Retina (tissue), 1 donor: ENCODE measurements at regions not wholly inside any gene's neighbourhood (a gene's known extent, or its start where the extent isn't known, plus 50 kb on each side); places are given as distances from the start of the nearest gene placed in this dataset.

Source experiments
- DNase-seq: peaks from one replicate; pipeline ENCODE4 v3.0.0-alpha.2; 2016

GRCh38 chr1:72734415-72734814, 452.1 kb upstream of the NEGR1 start:
- DNase-seq, result no peak

DNA sequence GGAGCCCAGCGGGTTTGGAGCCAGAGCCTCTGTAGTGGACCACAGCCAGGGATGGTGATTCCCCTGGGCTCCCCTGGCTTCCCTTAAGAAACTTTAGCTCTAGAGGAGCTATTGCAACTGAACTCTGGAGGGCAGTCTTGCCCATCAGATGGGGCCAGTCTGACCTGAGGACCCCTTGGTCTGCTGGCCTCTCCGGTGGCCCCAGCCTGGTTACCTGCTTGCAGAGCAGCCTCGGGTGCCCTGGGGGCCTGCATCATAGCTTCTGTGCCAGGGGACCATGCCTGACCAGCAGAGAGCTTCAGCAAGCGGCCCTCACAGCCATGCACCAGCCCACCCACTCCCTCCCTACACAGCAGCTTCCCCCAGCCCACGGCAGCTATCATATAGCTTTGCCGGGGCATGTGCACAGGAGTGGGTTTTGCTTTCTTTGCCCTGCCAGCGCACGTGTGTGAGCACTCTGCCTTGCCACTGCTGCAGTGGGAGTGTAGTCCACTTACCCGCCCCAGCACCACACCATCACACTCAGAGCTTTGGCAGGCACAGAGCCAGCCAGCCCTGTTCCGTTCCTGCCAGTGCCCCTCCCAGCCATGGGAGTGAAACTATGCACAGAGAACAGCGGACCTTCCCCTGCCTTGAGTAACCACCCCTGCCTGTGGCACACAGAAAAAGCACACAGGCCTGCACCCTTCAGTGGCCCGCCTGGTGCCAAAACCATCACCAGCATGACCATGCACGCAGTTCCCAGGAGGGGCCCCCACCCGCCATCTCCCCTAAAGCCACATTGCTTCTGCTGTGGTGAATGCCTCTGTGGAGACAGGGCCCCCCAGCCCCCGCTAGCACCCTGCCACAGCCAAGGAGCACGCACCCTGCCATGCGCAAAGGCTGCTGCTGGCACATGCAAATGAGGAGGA, 442.9 kb upstream of the NEGR1 start:
- DNase-seq, result no peak

DNA sequence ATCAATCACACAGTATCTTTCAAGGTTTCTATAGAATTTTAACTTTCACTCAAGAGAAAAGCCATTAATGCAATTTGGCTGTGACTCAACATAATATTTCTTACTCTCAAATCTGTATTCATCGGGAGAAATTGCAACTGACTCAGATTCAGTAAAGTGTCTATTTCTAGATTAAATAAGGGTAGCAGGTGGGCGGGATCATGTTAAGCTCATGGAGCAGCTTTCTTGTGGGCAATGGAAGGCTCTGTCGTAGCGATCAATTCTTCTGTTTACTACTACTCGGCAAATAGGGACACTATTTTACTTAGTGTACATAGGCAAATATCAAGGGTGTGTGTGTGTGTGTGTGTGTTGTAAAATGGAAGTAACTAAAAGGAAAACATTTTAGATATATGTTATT, 423.6 kb upstream of the NEGR1 start:
- DNase-seq, result no peak

- no peak for DNase-seq
Observed at GRCh38 chr1:72704841-72705477, 422.6 kb upstream of the NEGR1 start.

DNA sequence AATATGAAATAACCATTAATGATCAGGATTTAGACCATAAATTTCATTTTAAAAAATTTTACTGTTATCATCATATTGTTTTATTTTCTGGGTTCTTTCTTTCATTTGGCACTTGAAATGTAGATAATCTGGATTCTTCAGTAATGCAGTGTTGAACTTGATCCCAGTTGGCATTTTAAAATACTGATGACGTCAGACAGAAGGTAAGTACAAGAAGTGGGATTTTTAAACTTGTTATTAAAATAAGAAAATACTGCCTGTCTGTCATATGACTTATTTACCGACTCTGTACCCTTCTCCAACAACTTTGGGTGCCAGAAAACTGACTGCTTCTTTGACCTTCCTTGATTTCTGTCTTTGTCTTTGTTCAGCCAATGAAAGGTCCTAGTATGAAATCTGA, 415.1 kb upstream of the NEGR1 start:
- DNase-seq, result no peak

GRCh38 chr1:72693899-72694298, 411.6 kb upstream of the NEGR1 start:
- no peak for DNase-seq

DNA sequence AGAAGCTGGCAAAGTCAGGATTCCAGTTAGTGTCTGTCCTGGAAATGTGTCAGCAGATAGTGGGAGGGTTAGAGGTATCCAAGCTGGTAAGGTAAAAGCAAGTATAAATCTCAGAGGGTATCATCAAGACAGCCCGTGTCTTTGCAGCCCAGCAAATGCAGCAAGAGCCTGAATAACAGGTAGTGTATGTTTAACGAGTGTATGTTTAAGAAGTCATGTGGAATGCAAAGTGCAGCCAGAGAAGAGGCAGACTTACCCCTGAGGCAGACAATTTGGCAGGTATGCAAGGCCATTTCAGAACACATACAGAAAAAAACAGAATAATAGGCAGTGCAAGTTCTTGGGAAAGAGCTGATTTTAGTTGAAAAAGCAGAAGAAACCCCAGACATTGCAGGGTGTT, 411.0 kb upstream of the NEGR1 start:
- no peak for DNase-seq

DNA sequence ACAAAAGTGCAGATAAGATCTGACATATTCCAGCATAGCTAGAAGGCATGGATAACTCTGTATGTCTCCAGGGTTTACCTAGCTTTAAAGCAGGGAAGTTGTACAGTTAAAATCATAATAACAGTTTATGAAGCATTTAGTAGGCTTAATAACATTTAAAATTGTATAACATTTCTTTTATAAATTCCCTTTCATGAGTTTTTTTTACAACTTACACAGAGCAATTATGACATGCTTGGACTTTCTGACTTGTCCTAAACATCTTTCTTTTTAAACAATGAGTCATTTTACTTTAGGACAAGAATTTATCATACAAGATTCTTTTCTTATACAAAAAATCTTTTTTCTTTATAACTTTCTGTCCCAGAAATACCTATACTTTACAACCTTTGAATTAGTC, 408.5 kb upstream of the NEGR1 start:
- DNase-seq, result no peak

DNA sequence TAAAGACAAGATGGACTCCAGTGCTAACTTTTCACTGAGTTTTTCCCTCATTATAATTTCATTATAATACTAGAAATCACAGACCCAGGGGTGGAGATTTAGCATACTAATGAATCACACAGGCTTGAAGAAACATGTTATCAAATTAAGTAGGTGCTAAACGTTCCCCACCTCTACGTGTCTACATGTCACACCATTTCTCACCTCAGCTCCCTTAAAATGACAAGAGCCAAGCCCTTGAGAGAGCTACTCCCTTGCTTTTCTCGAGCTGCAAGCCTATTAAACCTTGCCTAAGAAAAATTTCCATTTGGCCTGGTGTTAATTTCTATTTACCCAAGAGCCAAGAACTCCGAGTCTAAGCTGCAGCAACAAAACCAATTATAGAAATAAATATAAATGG, 396.3 kb upstream of the NEGR1 start:
- no peak for DNase-seq

DNA sequence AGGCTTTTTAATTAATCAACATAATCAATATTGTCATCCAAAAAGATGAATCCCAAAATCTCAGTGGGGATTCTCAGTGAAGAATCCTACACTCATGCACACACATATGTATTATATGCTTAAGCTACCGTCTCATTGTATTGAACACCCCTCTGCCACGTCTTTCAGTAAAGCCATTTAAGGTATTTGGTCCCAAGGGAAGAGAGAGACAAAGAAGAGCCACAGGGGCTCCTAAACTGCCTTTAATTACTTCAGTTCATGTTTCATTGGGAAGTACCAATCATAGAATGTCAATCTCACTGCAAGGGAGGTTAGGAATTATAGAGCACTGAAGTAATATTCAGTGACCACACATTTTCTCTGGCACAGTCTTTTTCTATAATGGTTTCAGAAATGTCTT, 388.6 kb upstream of the NEGR1 start:
- DNase-seq, result no peak

DNA sequence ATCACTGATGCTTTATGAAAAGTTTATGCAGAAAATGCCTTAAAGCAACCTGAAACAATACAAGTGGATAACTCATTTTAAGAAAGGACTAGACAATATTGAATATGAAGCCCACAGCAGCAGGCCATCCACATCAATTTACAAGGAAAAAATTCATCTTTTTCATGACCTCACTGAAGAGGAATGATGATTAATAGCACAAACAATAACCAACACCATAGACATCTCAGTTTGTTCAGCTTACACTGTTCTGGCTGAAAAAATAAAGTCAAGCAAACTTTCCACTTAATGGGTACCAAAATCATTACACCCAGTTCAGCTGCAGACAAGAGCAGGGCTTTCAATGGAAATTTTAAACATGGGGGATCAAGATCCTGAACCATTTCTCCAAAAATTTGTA, 380.6 kb upstream of the NEGR1 start:
- no peak for DNase-seq

DNA sequence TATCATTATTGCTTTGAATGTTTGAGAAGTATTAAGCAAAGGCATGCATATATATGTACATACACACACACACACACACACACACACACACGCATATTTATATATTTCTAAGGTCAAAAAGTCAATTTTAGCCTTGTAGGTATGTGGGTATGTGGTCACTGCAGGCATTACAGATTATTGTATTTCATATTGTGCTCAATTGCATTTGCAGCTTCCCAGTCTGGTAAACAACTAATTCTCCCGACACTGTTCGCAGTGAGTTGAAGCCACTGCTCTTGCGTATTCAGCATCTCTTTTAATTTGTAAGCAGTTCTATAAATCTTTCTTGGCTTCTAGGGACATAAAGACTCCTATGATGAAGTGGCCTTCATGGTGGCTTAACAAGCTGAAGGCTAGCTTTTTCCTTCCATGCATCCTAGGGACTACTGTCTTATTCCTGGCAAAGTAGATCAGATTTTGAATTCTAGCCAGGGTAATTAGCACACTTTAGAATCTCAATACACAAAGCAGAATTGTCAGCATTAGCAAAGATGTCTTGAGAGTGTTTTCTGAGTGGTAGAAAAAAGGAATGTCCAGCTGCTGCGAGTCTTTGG, 368.6 kb upstream of the NEGR1 start:
- DNase-seq, result no peak

DNA sequence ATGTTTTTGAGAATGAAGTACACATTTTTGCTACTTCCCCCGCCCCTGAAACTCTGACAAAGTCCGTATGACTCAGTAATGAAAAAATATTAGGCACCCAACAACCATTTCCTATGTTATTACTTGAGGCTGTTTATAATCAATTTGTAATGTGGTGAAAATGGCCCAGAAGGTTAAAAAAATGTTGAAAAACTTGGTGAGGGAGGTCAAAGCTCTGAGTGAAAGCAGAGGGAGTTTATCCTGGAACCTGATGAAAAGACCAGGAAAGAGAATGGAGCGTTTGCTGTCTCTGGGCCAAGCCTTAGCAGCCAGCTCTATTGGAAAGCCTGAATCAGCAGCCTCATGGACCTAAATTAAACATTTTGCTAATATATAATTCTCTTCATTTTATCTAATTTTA, 367.7 kb upstream of the NEGR1 start:
- DNase-seq, result no peak

DNA sequence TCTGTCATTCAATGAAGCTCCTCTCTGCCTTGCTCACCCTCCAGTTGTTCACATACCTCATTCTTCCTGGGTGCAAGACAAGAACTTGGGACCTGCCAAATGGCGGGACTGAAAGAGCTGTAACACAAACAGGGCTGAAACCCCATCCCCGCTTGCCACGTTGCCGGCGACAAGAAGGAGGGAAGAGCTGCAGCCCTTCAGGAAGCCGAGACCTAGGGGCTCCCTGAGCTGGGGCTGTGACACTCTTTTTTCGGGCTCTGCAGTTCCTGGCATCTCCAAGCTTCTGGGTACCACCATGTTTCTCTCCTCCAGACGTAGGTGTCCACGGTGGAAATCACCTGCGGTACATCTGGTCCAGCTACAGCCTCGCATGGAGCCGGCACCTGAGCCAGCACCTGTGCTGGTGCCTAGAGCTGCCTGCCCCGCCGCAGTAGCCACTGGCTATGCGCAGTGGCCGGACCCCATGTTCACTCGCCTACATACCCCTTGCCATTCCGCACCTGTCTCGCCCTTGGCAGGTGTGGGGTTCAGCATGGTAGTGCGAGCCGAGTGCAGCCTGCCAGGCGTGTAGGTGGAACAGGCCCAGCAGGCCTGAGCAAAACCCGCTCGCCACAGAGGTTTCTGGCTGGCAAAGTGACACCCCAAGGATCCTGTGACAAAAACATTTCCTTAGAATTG, 367.0 kb upstream of the NEGR1 start:
- DNase-seq, result no peak

DNA sequence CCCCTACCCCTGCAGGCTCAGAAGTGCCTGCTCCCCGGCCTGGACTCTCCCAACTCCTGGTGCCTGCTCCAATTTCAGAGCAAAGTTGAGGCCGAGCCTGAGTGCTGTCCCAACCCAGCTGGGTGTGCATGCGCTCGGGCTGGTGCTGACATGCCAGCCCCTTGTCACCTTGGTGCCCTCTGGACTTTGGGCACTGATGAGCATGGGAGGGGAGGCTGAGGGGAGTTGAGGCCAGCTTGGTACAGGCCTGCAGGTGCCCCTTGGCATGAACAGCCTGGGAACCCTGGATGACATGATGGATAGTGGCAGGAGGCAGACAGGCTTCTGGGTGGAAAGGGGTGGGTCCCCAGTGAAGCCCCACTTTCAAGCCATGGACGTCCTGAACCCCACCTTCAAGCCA, 366.1 kb upstream of the NEGR1 start:
- DNase-seq, result no peak

DNA sequence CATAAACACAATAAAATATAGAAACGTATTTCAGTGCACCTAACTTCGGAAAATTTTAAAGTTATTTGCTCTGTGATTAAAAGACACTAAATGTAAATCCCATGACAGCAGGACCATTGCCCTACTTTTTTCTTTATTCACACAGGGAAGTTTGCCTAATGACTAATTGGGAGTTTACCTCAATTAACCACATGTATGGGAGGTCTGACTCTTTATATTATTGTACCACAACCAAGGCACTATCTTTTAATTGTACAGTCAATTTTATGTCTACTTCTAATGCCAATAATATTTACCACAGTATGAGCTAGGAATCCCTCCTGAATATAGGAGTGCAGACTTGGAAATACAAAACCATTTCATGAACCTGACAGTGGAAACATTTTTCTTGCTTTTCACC, 360.8 kb upstream of the NEGR1 start:
- no peak for DNase-seq

DNA sequence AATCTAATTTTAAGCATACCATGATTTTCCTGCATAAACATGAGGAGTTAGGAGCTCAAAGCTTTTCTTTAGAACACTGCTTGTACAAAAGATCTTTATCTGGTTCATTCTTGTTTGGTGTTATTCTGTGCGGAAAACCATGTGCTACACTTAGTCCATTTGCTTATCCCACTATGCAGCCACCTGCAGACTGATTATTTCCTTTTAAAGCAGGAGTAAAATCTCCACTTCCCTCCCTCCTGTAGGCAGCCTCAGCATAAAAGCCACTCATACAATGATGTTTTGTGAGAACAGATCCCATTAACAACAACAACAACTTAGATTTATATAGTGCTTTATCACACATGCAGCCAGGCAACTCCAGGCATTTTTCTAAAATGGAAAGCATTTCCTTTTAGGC, 355.3 kb upstream of the NEGR1 start:
- DNase-seq, result no peak

- DNase-seq, result no peak
Observed at GRCh38 chr1:72636631-72637030, 354.3 kb upstream of the NEGR1 start.

GRCh38 chr1:72635719-72636118, 353.4 kb upstream of the NEGR1 start:
- DNase-seq, result no peak

GRCh38 chr1:72634946-72635345, 352.6 kb upstream of the NEGR1 start:
- DNase-seq, result no peak

- DNase-seq, result no peak
Observed at GRCh38 chr1:72631449-72631848, 349.1 kb upstream of the NEGR1 start.

DNA sequence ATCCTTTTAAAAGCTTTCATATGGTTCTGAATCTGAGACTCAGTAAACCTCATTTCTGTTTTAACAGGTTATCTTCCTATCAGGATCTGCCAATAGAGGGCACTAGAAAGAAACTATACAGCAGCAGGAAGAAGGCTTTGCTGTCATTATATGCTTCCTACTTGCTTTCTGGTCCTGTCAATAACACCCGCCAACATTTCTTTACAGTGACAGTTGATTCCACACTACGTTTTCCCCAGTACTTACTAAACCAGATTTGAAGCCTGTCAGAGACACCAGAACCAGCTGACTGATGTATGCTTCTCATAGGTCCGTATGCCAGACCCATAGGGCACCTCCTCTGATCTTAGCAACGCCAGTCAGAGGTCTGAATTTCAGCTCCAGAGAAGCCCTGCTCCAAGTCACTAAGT, 341.0 kb upstream of the NEGR1 start:
- DNase-seq, result peak; percentile 60

- DNase-seq, result no peak
Observed at GRCh38 chr1:72620453-72620852, 338.1 kb upstream of the NEGR1 start.
